Epithelial cell of prostate (primary cell): ENCODE measurements at regions not wholly inside any gene's neighbourhood (a gene's known extent, or its start where the extent isn't known, plus 50 kb on each side); places are given as distances from the start of the nearest gene placed in this dataset.
"Not testable (repeated sequence)": the region's sequence is repeated elsewhere in the genome, so short reads cannot be mapped to it uniquely, and the experiment has no call there.

Experiments
- DNase-seq: peaks from one replicate; pipeline ENCODE4 v3.0.0-alpha.2; 2011; ENCODE audit warnings: low read depth, low spot score
- H3K27ac ChIP-seq: fragments of 450-650 bp; 2 replicates; pipeline ENCODE4 v1.5.1; 2017; ENCODE audit warnings: mild to moderate bottlenecking

GRCh38 chr15:53160092-53160704 lies 370.1 kb upstream of the ONECUT1 start:
- DNase-seq = no peak
- no peak overlapping the region for H3K27ac ChIP-seq

GRCh38 chr15:53159458-53159857 lies 369.3 kb upstream of the ONECUT1 start:
- no peak overlapping the region for H3K27ac ChIP-seq

GRCh38 chr15:53158995-53159394 lies 368.9 kb upstream of the ONECUT1 start:
- H3K27ac ChIP-seq = no peak overlapping the region
- DNase-seq = no peak

More at GRCh38 chr15:53159458-53159857, 369.3 kb upstream of the ONECUT1 start:
- DNase-seq = no peak

DNA sequence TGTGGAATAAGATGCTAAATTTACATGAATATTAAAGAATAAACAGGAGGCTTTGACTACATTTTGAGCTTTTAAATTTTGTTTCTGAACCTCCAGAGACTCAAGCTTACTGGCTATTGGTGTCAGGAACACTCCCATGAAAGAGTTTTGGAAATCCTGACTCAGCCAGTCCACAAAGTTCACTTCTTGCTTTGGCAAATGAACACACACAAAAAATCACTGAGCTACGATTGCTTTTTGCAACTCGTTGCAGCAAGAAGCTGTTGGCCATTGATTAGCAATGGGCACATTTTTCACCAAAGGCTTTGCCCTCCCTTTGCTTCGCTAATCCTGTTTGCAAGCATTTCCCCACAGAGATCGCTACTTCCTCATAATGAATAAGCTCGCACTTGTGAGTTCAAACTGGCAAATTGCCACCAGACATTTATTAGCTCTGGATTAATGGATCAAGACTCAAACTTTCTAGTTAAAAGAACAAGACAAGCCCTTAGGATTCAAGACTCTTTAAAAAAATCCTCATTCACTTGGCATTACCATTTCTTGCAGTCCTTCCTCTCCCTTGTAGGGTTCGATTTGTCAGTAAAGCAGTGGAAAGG lies 343.2 kb upstream of the ONECUT1 start:
- DNase-seq = no peak

GRCh38 chr15:53130943-53131342 lies 340.8 kb upstream of the ONECUT1 start:
- no peak for DNase-seq
- H3K27ac ChIP-seq = no peak overlapping the region

More for the DNA sequence above, 343.2 kb upstream of the ONECUT1 start:
- no peak overlapping the region for H3K27ac ChIP-seq

DNA sequence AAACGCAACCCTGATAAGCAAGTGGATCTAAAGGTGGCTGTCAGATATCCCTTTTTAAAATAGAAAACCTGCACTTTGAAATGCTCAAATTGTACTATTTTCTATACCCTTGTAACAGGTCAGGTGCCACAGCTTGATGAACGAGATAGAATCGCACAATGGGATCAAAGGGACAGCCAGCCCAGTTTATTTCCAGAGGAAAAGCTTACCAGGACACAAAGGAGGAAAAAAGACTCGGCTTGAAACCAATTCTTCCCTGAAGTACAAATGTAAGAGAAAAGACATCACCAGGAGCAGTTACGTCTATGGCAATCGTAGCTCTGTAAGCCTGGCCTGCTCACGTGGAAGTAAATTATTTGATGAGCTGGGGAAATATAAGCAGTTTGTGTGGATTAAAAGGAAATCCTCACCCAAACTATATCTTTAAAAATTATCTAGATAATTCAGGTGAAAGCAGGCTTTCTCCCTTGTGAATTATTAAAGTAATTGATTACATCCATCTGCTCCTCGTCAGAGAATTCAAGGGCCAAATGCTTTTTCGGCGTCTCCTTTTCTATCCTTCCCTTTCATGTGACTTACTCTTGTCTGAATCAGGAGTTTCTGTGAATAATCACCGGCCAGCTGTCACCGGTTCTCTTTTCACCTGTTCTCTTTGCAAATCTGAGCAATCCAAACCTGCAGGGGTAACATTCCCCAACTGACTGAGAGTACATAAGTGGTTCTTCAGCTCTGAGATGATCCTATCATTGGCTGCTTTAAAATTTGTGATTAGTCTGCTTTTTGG lies 339.2 kb upstream of the ONECUT1 start:
- no peak overlapping the region for H3K27ac ChIP-seq
- no peak for DNase-seq

DNA sequence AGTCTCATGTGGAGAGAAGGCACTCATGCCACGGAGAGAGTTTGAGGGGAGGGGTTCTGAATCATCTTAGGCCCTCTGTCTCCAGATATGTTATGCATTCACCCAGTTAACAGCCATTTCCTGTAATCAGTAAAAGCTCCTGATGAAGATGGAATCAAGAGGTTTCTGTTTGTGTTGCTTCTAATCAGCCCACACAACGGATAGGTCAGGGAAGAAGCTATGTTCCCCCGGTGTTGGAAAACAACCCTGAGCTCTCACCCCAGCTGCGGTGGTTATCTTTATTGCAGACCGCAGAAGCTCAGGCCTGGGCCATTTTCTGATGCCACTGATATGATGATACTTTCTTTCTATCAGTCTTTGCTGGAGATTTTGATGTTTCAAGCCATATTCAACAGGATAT lies 338.5 kb upstream of the ONECUT1 start:
- DNase-seq = no peak

GRCh38 chr15:53126144-53126543 lies 336.0 kb upstream of the ONECUT1 start:
- H3K27ac ChIP-seq = no peak overlapping the region
- no peak for DNase-seq

More for the DNA sequence above, 338.5 kb upstream of the ONECUT1 start:
- H3K27ac ChIP-seq = no peak overlapping the region

- no peak for DNase-seq
- no peak overlapping the region for H3K27ac ChIP-seq
These were observed 332.7 kb upstream of the ONECUT1 start for GRCh38 chr15:53122818-53123217.

DNA sequence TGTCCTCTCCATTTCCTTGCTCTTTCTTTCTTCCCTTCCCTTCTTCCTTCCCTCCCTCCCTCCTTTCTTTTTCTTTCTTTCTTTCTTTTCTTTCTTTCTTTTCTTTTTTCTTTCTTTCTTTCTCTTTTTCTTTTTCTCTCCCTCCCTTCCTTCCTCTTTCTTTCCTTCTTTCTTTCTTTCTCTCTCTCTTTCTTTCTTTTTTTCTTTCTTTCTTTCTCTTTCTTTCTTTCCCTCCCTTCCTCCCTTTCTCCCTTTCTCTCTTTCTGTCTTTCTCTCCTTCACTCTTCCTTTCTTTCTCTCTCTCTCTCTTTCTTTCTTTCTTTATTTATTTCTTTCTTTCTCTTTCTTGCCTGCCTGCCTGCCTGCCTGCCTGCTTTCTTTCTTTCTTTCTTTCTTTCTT lies 326.8 kb upstream of the ONECUT1 start:
- not testable (repeated sequence) for H3K27ac ChIP-seq, DNase-seq

DNA sequence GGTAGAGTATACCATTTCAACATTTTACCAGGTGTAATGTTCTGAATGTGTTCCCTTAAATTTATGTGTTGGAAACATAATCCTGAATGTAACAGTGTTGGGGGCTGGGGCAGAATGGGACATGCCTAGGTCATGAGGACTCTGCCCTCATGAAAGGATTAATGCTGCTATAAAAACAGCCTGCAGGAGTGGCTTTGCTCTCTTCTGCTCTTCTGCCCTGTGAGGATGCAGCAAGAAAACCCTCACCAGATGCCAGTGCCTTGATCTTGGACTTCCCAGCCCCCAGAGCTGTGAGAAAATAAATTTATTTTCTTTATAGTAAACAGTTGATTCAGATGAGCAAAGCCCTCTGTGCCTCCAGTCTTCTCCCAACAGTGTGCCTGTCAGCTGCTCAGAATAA lies 326.0 kb upstream of the ONECUT1 start:
- H3K27ac ChIP-seq = no peak overlapping the region
- DNase-seq = no peak

DNA sequence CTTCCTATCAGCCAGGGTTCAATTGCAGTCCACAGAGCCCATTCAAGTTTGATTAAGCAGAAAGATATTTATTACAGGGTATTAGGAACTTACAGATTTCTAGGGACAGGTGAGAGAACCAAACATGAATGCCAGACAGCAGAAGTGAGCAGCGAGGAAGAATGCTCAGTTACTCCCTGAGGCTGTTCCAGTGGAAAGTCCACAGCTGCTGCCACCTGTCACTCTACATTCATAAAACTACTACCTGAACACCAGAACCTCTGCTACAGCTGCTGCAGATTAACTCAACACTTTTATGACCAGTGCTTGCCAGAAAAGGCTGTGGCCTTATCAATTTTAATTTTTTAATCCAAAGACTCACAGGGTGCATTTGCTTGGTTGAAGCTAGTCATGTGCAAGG lies 325.4 kb upstream of the ONECUT1 start:
- DNase-seq = no peak

DNA sequence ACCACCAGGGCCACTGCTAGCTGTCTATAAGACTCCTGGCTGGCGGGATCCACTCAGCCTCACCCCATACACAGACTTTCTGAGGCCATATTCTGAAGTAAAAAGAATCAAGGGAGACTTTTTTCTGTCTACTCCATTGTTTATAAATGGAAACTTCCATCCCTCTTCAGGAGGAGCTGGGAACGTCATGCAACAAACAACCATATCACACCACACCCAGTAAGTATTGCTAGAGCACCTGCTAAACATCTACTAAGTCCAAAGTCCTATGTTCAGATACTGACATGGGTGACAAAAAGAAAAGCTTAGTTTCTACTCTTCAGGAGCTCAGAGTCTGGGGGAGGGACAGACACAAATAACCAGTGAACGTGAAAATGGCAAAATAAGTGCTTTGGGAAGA lies 324.8 kb upstream of the ONECUT1 start:
- no peak overlapping the region for H3K27ac ChIP-seq
- DNase-seq = no peak

More for the DNA sequence above, 325.4 kb upstream of the ONECUT1 start:
- H3K27ac ChIP-seq = no peak overlapping the region

DNA sequence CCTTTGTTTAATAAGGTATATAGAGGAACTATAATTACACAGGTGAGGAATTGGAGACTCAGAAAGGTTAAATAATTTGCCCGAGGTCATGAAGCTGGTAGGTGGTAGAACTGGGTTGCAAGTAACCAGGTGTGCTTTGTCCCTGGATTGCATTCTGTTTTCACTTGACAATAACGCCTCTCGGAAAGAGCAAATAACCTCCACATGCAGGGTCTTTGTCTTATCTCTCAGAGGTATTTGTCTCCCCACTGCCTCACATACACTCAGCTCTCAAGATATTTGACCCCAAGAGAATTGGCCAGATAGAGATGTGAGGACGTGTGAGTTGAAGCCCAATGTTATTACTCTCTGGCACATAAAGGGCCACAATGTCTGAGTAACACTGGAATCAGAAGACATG lies 320.9 kb upstream of the ONECUT1 start:
- no peak overlapping the region for H3K27ac ChIP-seq
- no peak for DNase-seq

- H3K27ac ChIP-seq = no peak overlapping the region
- DNase-seq = no peak
These were observed 318.2 kb upstream of the ONECUT1 start for GRCh38 chr15:53108319-53108718.

DNA sequence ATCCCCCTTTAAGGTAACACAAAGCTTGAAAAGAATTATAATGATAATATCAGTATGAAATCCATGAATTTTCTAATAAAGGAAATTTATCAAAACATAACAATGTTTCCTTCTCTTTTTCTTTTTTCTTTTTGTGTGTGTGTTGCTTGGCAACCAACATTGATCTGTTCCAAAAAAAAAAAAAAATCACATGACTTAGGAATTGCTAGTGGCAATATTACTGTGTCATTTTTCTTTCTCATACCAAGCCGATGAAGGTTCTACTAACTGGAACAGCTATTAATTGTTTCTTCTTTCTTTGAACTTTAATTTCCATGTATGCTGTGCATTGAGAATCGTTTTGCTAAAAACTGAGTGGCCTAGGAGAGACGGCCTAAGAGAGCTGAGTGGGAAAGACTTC lies 317.7 kb upstream of the ONECUT1 start:
- H3K27ac ChIP-seq = no peak overlapping the region
- DNase-seq = no peak

GRCh38 chr15:53106505-53107286 lies 316.6 kb upstream of the ONECUT1 start:
- no peak for DNase-seq
- no peak overlapping the region for H3K27ac ChIP-seq

DNA sequence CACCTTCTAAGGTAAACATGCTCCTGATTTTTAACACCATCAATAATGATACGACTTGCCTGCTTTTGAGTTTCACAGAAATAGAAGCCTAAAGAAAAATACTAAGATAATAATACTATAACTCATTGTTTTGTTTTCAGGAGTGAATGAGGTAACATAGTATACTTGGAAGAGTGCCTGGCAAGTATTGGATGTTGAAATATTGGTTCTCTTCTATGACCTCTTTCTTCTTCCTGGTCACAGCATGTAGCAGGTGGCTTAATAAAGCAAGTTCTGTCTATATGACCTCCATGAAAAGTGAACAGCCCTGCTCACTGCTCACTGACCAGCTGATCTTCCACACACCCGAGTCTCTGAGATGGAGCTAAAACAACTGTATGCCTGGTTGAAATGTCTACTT lies 312.3 kb upstream of the ONECUT1 start:
- H3K27ac ChIP-seq = no peak overlapping the region
- DNase-seq = no peak

DNA sequence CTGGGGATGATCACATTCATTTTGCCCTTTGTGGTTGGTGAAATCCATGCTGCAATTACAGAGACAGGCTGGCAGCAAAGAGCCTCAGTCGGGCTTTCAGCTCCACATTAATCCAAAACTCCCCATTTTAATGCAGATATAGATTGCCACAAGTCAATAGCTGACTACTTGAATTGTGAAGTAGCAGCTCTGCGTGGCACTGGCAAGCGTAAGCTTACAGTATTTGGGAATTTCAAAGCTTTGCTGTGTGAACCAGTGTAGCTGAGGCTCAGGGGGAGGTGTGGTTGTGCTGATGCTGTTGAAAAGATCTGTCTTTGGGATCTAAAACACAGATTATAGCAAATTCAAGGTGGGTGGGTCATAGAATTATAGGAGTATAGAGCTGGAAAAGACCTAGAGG lies 290.3 kb upstream of the ONECUT1 start:
- H3K27ac ChIP-seq = no peak overlapping the region
- no peak for DNase-seq

GRCh38 chr15:53074221-53074620 lies 284.1 kb upstream of the ONECUT1 start:
- H3K27ac ChIP-seq = no peak overlapping the region

GRCh38 chr15:53072077-53072476 lies 281.9 kb upstream of the ONECUT1 start:
- no peak overlapping the region for H3K27ac ChIP-seq
- peak; percentile 84 for DNase-seq

More at GRCh38 chr15:53074221-53074620, 284.1 kb upstream of the ONECUT1 start:
- DNase-seq = no peak
